GM04503 (cell line): ENCODE measurements at regions not wholly inside any gene's neighbourhood (a gene's known extent, or its start where the extent isn't known, plus 50 kb on each side); places are given as distances from the start of the nearest gene placed in this dataset.
"Not testable (repeated sequence)": the region's sequence is repeated elsewhere in the genome, so short reads cannot be mapped to it uniquely, and the experiment has no call there.

Source experiments
- DNase-seq: peaks from one replicate; pipeline ENCODE4 v3.0.0-alpha.2; 2012; ENCODE audit warnings: low read depth

- no peak for DNase-seq
Observed at GRCh38 chr4:64216741-64217140, 192.5 kb downstream of the TECRL start.

GRCh38 chr4:64205376-64205775 is 203.9 kb downstream of the TECRL start:
- no peak for DNase-seq

- DNase-seq, result no peak
Observed at GRCh38 chr4:64200001-64200555, 209.2 kb downstream of the TECRL start.

GRCh38 chr4:64195582-64195981 is 213.7 kb downstream of the TECRL start:
- no peak for DNase-seq

- no peak for DNase-seq
Observed at GRCh38 chr4:64192731-64193412, 216.4 kb downstream of the TECRL start.

- no peak for DNase-seq
Observed at GRCh38 chr4:64174247-64174882, 234.9 kb downstream of the TECRL start.

- no peak for DNase-seq
Observed at GRCh38 chr4:64166365-64166764, 242.9 kb downstream of the TECRL start.

- DNase-seq, result peak; percentile 6
Observed at GRCh38 chr4:64158648-64159326, 250.5 kb downstream of the TECRL start.

GRCh38 chr4:64157397-64157796 is 251.9 kb downstream of the TECRL start:
- no peak for DNase-seq

GRCh38 chr4:64156253-64156652 is 253.0 kb downstream of the TECRL start:
- DNase-seq, result no peak

- DNase-seq, result no peak
Observed at GRCh38 chr4:64146030-64146429, 263.2 kb downstream of the TECRL start.

- DNase-seq, result no peak
Observed at GRCh38 chr4:64144994-64145393, 264.3 kb downstream of the TECRL start.

GRCh38 chr4:64130907-64131306 is 278.3 kb downstream of the TECRL start:
- DNase-seq, result no peak

- DNase-seq, result no peak
Observed at GRCh38 chr4:64125354-64125753, 283.9 kb downstream of the TECRL start.

- DNase-seq, result no peak
Observed at GRCh38 chr4:64121803-64122202, 287.4 kb downstream of the TECRL start.

GRCh38 chr4:64105903-64106302 is 303.3 kb downstream of the TECRL start:
- no peak for DNase-seq

- no peak for DNase-seq
Observed at GRCh38 chr4:64095398-64095797, 313.9 kb downstream of the TECRL start.

- no peak for DNase-seq
Observed at GRCh38 chr4:64079316-64079715, 329.9 kb downstream of the TECRL start.

GRCh38 chr4:64068096-64068495 is 341.2 kb downstream of the TECRL start:
- no peak for DNase-seq

- DNase-seq, result no peak
Observed at GRCh38 chr4:64062991-64063390, 346.3 kb downstream of the TECRL start.

GRCh38 chr4:64037033-64037432 is 372.2 kb downstream of the TECRL start:
- not testable (repeated sequence) for DNase-seq

GRCh38 chr4:64022560-64022959 is 386.7 kb downstream of the TECRL start:
- no peak for DNase-seq

- DNase-seq, result no peak
Observed at GRCh38 chr4:64016893-64017292, 392.4 kb downstream of the TECRL start.
